Mucosa of rectum (tissue), 2 donors: ENCODE measurements at regions not wholly inside any gene's neighbourhood (a gene's known extent, or its start where the extent isn't known, plus 50 kb on each side); places are given as distances from the start of the nearest gene placed in this dataset.
"Not testable (repeated sequence)": the region's sequence is repeated elsewhere in the genome, so short reads cannot be mapped to it uniquely, and the experiment has no call there.

Experiments
- H3K27ac ChIP-seq, 2 donors: one replicate each; pipeline ENCODE4 v1.7.0; 2013; ENCODE audit warnings: inconsistent platforms in 2 of 2, low read depth in 2 of 2, low read length in 2 of 2
- H3K27me3 ChIP-seq, 2 donors: one replicate each; pipeline ENCODE4 v1.7.0; 2013; ENCODE audit warnings: low read length in 2 of 2; ENCODE audit not compliant: control insufficient read depth in 2 of 2, insufficient read depth in 2 of 2
- H3K36me3 ChIP-seq, 2 donors: one replicate each; pipeline ENCODE4 v1.7.0; 2013; ENCODE audit warnings: low read length in 2 of 2; ENCODE audit not compliant: control insufficient read depth in 2 of 2, insufficient read depth in 2 of 2
- H3K4me1 ChIP-seq, 2 donors: one replicate each; pipeline ENCODE4 v1.7.0; 2013; ENCODE audit warnings: low read length in 2 of 2, mild to moderate bottlenecking in 1 of 2; ENCODE audit not compliant: control insufficient read depth in 2 of 2, insufficient read depth in 2 of 2
- H3K4me3 ChIP-seq, 2 donors: one replicate each; pipeline ENCODE4 v1.7.0; 2013; ENCODE audit warnings: low read length in 2 of 2
- H3K9ac ChIP-seq, 2 donors: one replicate each; pipeline ENCODE4 v1.7.0; 2013; ENCODE audit warnings: low read length in 2 of 2, low read depth in 1 of 2, mild to moderate bottlenecking in 1 of 2
- H3K9me3 ChIP-seq, 2 donors: one replicate each; pipeline ENCODE4 v1.7.0; 2013; ENCODE audit warnings: low read length in 2 of 2; ENCODE audit not compliant: control insufficient read depth in 2 of 2
- donor health status: healthy.
- donor health status: Normal muscosa, but diverticular disease.

DNA sequence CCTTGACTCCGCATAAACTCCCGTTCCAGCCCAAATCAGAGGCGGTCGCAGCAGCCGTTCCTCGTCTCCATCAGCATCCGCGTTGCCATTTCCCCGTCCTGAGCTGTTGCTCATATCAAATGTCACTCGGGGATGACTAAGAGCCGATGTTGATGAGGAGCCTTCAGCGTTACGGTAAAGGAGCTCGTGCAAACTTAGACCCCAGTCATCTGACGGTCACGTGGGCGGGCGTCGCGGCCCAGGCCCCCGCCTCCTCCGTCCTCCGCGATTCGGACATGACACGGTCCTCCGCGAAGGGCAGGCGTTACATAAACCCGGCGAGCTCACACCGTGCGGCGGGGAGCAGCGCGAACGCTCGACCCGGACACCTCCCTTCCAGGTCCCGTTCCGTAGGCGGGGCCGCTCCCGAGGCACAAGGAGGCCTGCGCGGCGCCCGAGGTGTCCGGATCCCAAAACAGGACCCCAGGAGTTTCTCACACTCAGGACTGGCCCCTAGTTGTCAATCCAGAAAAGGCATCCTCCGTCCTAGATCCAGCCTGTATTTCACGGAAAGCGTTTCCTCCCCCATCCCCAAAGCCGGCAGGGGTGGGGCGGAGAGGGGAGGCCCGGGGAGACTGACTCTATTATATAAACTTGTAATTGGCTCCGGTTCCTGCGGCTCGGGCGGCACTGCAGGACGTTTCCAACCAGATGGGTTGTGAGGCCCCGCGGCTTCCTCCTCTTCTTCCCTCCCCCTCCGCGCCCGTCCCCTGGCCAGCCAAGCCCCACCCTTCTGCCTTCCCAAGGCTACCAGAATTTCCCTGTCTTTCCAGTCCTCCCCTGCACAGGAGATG lies 100.0 kb upstream of the IGF1R start:
- Histone ChIP-seq H3K4me3 (peak overlapping the region; percentile 60 to 61), H3K36me3 (no peaks in the 10 kb centered on the region), H3K27ac (peak overlapping the region; percentile 63 to 76), H3K9ac (peak overlapping the region; percentile 18 to 24), H3K9me3 (no peaks in the 10 kb centered on the region), H3K27me3 (peaks cover 10% of the 10 kb centered on the region in 2 donors), H3K4me1 (peaks cover 5 to 8% of the 10 kb centered on the region in 2 donors)

DNA sequence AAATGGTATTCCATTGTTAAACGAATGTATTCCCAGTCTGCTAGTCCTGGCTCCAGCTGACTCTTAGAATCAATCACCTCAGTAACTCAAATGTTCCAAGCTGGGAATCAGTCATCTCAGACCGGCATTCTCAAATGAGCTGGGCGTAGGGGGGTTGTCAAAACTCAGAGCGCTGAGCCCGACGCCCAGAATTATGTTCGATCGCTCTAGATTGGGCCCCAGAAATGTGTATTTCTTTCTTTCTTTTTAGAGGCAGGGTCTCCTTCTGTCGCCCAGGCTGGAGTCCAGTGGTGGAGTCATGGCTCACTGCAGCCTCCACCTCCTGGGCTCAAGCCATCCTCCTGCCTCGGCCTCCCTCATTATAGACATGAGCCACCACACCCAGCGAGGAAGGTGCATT lies 99.3 kb upstream of the IGF1R start:
- Histone ChIP-seq H3K36me3 (no peaks in the 10 kb centered on the region), H3K27ac (peak overlapping the region in 1 of 2 donors; percentile 76), H3K27me3 (peaks cover 10 to 11% of the 10 kb centered on the region in 2 donors), H3K9ac (no peak overlapping the region), H3K4me3 (peak overlapping the region; percentile 60 to 61), H3K9me3 (no peaks in the 10 kb centered on the region), H3K4me1 (peaks cover 5 to 8% of the 10 kb centered on the region in 2 donors)

DNA sequence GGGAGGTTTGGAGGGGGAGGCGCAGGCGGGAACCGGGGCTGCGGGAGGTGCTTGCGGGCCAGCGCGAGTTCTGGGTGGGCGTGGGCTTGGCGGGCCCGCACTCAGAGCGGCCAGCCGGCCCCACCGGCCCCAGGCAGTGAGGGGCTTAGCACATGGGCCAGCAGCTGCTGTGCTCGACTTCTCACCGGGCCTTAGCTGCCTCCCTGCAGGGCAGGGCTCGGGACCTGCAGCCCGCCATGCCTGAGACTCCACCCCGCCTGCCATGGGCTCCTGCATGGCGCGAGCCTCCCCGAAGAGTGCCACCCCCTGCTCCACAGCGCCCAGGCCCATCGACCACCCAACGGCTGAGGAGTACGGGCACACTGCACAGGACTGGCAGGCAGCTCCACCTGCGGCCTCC lies 98.6 kb upstream of the IGF1R start:
- no peak overlapping the region for H3K4me3 ChIP-seq
- peaks cover 10 to 11% of the 10 kb centered on the region in 2 donors for H3K27me3 ChIP-seq
- H3K9ac ChIP-seq: no peak overlapping the region
- no peaks in the 10 kb centered on the region for H3K36me3 ChIP-seq
- H3K27ac ChIP-seq: no peak overlapping the region
- H3K9me3 ChIP-seq: no peaks in the 10 kb centered on the region
- H3K4me1 ChIP-seq: peaks cover 5 to 8% of the 10 kb centered on the region in 2 donors

DNA sequence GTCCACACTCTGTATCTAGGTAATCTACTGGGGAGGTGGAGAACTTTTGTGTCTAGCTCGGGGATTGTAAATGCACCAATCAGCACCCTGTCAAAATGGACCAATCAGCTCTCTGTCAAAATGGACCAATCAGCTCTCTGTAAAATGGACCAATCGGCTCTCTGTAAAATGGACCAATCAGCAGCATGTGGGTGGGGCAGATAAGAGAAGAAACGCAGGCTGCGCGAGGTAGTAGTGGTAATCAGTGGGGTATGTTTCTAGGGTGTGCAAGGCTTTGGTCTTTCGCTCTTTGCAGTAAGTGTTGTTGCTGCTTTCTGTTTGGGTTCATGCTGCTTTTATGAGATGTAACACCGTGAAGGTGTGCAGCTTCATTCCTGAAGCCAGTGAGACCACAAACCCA lies 98.0 kb upstream of the IGF1R start:
- peaks cover 10 to 11% of the 10 kb centered on the region in 2 donors for H3K27me3 ChIP-seq
- H3K4me3 ChIP-seq, H3K36me3 ChIP-seq, H3K27ac ChIP-seq, H3K9ac ChIP-seq, H3K4me1 ChIP-seq, H3K9me3 ChIP-seq: not testable (repeated sequence)

DNA sequence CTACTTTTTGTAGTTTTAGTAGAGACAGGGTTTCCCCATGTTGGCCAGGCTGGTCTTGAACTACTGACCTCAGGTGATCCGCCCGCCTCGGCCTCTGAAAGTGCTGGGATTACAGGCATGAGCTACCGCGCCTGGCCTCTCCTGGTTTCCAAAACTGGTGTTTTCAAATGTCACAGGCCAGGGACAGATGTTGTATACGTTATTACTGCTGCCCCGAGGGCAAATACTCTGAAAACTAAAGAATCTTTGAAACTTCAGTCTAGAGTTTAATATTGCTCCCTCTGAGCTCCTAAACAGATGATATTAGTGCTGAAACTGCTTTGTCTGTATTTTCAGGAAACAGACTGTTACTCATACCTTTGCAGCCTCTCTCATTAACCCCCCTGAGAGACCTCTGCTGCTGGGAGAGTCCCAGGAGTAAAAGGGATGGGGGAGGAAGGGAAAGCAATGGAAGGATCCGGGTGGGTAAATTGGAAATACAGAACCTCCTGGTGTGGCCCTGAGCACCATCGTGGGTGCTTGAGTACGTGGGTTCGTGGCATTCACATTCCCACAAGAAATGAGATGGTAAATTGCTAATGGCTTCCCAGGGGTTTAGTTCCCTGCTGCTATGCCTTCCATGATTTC lies 96.3 kb upstream of the IGF1R start:
- no peaks in the 10 kb centered on the region for H3K36me3 ChIP-seq
- H3K27me3 ChIP-seq: peaks cover 5 to 11% of the 10 kb centered on the region in 2 donors
- H3K9me3 ChIP-seq: no peaks in the 10 kb centered on the region
- H3K4me3 ChIP-seq: no peak overlapping the region
- H3K9ac ChIP-seq: no peak overlapping the region
- H3K4me1 ChIP-seq: peaks cover 5 to 8% of the 10 kb centered on the region in 2 donors
- H3K27ac ChIP-seq: no peak overlapping the region

DNA sequence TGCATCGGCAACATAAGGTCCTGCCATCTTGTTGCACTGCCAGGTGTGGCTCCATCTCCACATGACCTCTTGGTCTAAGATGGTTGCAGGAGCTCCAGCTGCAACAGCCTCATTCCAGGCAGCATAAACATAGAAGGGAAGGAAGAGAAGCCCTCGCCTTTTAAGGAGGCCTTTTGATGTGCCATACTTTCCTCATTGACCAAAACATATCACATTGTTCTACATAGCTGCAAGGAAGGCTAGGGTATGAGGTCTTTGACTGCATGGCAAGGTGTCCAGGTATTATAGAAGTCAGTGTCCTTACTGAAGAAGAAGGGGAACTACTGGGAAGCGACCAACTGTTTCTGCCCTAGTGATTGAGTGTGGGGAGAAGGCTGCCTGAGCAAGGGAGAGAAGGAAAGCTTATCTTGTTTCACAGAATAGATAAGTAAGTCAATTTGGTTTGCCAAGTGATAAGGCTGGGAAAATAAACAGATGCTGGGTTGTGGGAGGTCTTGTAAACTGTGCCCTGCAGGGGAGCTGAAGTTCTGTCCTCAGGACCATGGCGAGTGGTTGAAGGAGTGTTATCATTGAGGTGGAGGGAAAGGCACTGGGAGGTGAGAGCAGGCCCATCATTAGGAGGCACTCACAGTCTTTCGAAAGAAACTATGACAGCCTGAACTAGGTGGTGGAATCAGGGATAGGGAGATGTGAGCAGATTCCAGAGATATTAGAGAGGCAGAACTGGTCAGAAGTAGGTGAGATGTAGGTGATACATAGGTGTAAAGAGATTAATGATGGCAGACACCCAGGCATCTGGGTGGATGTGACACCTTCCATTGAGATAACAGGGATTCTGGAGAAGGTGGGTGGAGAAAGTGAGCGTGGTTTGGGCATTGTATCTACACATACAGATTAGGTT lies 93.8 kb upstream of the IGF1R start:
- H3K9me3 ChIP-seq: no peaks in the 10 kb centered on the region
- H3K27ac ChIP-seq: no peak overlapping the region
- no peak overlapping the region for H3K9ac ChIP-seq
- no peaks in the 10 kb centered on the region for H3K36me3 ChIP-seq
- H3K4me1 ChIP-seq: no peaks in the 10 kb centered on the region
- no peak overlapping the region for H3K4me3 ChIP-seq
- H3K27me3 ChIP-seq: peaks cover 0 to 3% of the 10 kb centered on the region in 2 donors

DNA sequence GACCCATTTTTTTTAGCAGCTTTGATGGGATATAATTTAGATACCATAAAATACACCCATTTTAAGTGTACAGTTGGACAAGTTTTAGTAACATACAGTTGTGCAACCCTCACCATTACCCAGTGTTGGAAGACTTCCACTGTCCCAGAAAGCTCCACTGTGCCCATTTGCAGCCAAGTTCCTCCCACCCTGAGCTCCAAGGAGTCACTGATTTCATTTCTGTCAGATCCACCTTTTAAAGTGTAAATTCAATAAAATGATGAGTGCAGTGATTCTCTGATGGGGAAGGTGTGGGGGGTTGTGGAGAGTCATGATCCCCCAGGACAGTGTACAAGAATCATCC lies 93.2 kb upstream of the IGF1R start:
- Histone ChIP-seq H3K9ac (no peak overlapping the region), H3K4me1 (no peaks in the 10 kb centered on the region), H3K27ac (no peak overlapping the region), H3K27me3 (peaks cover 0 to 3% of the 10 kb centered on the region in 2 donors), H3K4me3 (no peak overlapping the region), H3K9me3 (no peaks in the 10 kb centered on the region), H3K36me3 (no peaks in the 10 kb centered on the region)

DNA sequence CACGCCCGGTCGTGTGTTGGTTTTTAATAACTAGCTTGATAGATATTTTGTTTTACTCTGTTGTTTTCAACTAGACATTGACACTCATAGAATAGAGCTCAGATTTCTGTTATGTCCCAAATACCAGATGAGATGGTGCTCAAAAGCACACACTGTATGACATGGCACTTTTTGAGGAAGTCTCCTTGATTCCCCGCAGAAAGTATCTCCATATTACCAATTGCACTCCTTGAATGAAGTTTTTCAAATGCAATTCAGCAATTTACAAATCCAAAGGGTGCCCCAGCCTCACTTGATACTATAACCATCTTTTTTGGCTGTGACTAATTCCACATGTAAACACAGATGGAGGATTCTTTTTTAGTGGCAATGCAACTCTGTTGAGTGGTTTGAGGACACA lies 92.0 kb upstream of the IGF1R start:
- H3K4me3 ChIP-seq: no peak overlapping the region
- no peaks in the 10 kb centered on the region for H3K36me3 ChIP-seq
- H3K9ac ChIP-seq: no peak overlapping the region
- H3K4me1 ChIP-seq: no peaks in the 10 kb centered on the region
- no peaks in the 10 kb centered on the region for H3K9me3 ChIP-seq
- H3K27ac ChIP-seq: no peak overlapping the region
- H3K27me3 ChIP-seq: peaks cover 0 to 3% of the 10 kb centered on the region in 2 donors

DNA sequence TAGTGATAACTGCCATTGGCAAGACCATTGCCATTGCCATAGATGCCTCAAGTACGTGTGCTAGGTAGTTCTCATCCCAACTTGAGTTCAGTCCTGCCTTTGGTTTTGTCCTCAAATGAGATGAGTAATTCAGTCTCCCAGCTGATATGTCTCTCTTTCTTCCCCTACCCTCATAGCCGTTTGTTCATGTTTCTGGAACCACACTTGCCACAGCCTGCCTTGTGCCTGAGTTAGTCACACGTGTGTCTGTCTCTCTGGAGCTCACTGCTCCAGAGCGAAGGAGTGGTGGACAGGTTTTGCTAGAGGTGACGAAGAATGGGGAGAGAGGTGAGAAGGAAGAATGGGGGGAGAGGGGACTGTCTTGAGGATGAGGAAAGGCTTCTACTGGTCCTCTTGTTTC lies 88.0 kb upstream of the IGF1R start:
- Histone ChIP-seq H3K27me3 (no peaks in the 10 kb centered on the region), H3K4me3 (no peak overlapping the region), H3K9ac (no peak overlapping the region), H3K9me3 (no peaks in the 10 kb centered on the region), H3K27ac (no peak overlapping the region), H3K36me3 (no peaks in the 10 kb centered on the region), H3K4me1 (no peaks in the 10 kb centered on the region)
